ENCODE measurements at regions not wholly inside any gene's neighbourhood (a gene's known extent, or its start where the extent isn't known, plus 50 kb on each side); places are given as distances from the start of the nearest gene placed in this dataset.

DNA sequence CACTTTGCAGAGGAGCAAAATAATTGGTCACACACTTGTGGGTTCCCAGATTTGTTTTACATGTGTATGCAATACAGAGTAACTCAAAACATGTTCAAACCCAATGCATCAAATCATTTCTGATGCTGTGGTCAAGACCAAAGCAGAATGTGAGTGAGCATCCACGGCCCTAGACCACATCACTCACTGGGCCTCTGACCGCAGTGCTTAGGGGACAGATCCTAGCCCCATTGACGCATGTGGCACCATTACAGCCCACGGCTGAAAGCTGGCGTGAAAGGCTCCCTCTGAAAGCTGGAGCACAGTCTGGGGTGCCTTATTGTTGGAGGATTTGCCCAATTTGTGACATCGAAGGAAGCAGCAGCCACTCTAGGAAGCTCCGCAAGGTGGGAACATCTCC is 498.8 kb upstream of the TCF4 start:
- no peak overlapping the region for H3K4me3 ChIP-seq (ENCODE audit: low read depth, low read length)
- TF ChIP-seq, protein P1, sequence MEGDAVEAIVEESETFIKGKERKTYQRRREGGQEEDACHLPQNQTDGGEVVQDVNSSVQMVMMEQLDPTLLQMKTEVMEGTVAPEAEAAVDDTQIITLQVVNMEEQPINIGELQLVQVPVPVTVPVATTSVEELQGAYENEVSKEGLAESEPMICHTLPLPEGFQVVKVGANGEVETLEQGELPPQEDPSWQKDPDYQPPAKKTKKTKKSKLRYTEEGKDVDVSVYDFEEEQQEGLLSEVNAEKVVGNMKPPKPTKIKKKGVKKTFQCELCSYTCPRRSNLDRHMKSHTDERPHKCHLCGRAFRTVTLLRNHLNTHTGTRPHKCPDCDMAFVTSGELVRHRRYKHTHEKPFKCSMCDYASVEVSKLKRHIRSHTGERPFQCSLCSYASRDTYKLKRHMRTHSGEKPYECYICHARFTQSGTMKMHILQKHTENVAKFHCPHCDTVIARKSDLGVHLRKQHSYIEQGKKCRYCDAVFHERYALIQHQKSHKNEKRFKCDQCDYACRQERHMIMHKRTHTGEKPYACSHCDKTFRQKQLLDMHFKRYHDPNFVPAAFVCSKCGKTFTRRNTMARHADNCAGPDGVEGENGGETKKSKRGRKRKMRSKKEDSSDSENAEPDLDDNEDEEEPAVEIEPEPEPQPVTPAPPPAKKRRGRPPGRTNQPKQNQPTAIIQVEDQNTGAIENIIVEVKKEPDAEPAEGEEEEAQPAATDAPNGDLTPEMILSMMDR (IDR thresholded peaks at IDR 0.05; ENCODE audit: low read depth, low read length), result no peak

DNA sequence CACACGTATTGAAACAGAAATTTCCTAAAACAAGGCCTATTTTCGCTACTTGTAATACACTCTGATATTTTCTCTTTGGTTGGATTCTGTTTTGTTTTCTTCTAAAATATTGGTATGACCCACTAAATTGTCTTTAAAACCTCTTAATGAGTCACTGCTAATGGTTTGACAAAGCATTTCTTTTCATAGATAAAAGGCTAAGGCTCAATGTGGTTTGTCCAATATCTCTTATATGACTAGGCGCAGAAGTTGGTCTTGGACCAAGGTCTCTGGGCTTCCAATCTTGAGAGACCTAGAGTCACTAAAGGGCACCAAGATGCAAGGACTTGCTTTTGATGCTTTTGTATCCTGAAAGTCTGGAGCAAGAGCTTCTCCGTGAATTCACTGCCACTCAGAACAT is 498.2 kb upstream of the TCF4 start:
- TF ChIP-seq, protein P1 (IDR thresholded peaks at IDR 0.05; ENCODE audit: low read depth, low read length), result no peak
- no peak overlapping the region for H3K4me3 ChIP-seq (ENCODE audit: low read depth, low read length)

DNA sequence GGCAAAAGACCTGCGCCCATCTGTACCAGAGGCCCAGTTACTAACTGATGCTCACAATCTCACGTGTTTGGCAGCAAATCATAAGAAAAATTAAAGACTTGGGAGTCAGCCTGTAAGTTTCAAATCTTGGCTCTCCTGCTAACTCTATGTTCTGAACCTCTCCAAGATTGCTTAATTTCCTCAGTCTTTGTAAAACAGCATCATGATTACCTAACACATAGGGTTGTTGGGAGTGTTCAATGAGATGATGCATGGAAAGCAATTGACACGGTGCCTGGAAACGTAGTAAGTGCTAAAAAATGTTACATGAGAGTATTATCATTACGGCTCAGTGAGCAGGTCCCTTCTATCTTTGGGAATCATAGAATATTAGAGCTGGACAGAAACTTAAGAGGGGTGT is 497.6 kb upstream of the TCF4 start:
- TF ChIP-seq, protein P1 (IDR thresholded peaks at IDR 0.05; ENCODE audit: low read depth, low read length), result no peak
- no peak overlapping the region for H3K4me3 ChIP-seq (ENCODE audit: low read depth, low read length)

DNA sequence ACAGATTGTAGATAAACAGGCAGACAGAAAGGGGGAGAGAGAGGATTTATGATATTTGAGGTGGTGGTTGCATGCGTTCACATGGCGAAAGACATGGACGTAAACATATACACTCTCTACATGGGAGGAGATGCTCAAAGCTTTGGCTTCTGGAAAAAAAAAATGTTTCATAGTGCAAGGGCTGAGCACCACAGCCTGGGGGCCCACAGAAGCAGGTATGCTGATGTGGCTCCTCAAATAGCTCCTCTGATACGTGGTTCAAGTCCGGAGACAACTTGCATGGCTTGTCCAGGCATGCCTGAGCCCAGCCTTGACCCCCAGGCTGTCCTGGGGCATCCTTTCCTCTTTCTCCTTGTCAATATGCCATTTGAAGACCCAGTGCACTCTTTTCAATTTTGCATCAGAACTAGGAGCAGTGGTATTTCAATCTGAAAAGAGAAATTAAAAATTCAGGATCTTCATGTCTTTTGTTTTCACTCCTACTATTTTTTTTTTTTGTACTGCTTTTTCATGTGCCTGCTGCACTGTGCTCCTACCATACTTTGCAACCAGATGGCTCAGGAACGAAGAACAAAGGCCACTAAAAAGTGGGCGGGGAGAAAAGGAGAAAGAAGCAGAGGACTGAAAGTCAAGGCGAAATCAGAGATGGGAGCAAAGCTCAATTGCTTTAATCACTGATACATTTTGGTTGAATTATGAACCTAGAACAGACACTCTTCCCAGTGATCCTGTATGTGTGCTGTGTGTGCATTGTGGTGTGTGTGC is 495.7 kb upstream of the TCF4 start:
- H3K4me3 ChIP-seq (ENCODE audit: low read depth, low read length), result no peak overlapping the region

DNA sequence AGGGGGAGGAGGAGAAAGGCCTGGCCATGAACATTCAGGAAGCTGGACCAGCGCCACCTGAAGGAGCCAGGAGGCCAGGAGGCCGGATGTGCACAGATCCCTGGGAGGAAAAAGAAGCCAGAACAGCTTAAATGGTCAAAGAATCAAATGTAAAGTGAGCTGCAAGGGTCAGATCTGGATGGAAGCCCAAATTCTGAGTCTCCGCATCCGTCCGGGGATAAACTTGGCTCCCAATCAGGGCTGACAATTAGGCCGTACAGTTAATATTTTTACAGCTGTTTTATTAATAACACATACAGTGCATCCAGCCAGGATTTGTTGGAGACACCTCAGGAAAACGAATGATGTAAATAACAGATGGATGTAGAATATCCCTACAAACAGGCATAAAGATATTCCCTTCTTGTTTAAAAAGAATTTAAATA is 495.1 kb upstream of the TCF4 start:
- no peak overlapping the region for H3K4me3 ChIP-seq (ENCODE audit: low read depth, low read length)
- TF ChIP-seq, protein P1 (IDR thresholded peaks at IDR 0.05; ENCODE audit: low read depth, low read length), result no peak

More for the DNA sequence above, 495.7 kb upstream of the TCF4 start:
- TF ChIP-seq, protein P1 (IDR thresholded peaks at IDR 0.05; ENCODE audit: low read depth, low read length), result no peak

DNA sequence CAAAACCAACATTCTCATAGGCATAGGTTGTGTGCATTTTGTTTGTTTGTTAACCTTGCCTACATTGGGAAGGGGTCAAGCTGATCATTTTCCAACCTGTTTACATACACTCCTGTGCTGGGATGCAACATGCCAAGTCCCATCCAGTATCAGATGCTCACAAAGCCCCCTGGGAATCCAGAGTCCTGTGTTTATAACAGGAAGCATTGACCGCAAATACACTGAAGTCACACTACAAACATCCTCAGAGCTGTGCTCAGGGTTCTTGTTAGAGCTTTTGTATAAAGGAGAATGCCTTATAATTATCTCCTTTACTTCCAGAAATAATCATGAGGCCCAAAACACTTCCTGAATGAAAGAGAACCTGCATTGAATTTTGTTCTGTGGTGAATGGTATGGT is 488.7 kb upstream of the TCF4 start:
- H3K4me3 ChIP-seq (ENCODE audit: low read depth, low read length), result no peak overlapping the region
- TF ChIP-seq, protein P1 (IDR thresholded peaks at IDR 0.05; ENCODE audit: low read depth, low read length), result no peak

DNA sequence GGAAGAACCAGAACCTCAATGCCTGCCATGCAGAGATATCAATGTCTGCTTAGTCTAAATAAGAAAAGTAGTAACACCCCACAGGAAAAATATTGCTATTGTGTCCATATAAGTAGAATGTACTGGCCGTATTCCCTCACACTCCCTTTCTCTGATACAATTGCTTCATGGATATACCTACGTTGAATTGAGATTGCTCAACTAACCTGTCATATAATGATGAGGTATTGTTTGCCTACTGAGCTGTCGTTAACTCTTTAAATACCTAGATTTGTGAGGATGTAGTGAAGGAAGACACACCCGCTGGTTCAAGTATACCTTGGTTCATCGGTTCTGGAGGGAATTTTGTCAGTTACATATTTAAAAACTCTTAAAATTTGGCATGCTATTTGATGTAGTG is 480.7 kb upstream of the TCF4 start:
- no peak overlapping the region for H3K4me3 ChIP-seq (ENCODE audit: low read depth, low read length)

More for the DNA sequence above, 480.7 kb upstream of the TCF4 start:
- TF ChIP-seq, protein P1 (IDR thresholded peaks at IDR 0.05; ENCODE audit: low read depth, low read length), result no peak

All from WI38 (cell line).